OCI-LY1 (cell line): ENCODE measurements at regions not wholly inside any gene's neighbourhood (a gene's known extent, or its start where the extent isn't known, plus 50 kb on each side); places are given as distances from the start of the nearest gene placed in this dataset.
A peak's percentile ranks its signal among the peaks of the same experiment; 100 is the strongest.

Source experiments
- H2AFZ ChIP-seq: fragments of 200-600 bp; sonication (generic), shearing (Covaris generic); 2 replicates; pipeline ENCODE4 v1.6.0; 2014; ENCODE audit warnings: antibody characterized with exemption, mild to moderate bottlenecking, low read length
- H3F3A ChIP-seq: fragments of 200-600 bp; sonication (generic), shearing (Covaris generic); 2 replicates; pipeline ENCODE4 v1.6.0; 2014; ENCODE audit warnings: mild to moderate bottlenecking, antibody characterized with exemption, low read length, moderate library complexity; ENCODE audit not compliant: insufficient read depth
- H3K27ac ChIP-seq: fragments of 200-600 bp; sonication (generic); 2 replicates; pipeline ENCODE4 v1.5.1; 2014; ENCODE audit warnings: low read length, mixed run types, mild to moderate bottlenecking, low read depth; ENCODE audit not compliant: poor library complexity, severe bottlenecking
- H3K27me3 ChIP-seq: fragments of 200-600 bp; sonication (generic); 2 replicates; pipeline ENCODE4 v1.6.0; 2014; ENCODE audit warnings: antibody characterized with exemption, mild to moderate bottlenecking, low read length, moderate library complexity; ENCODE audit not compliant: insufficient read depth
- H3K36me3 ChIP-seq: fragments of 200-600 bp; sonication (generic); 2 replicates; pipeline ENCODE4 v1.6.1; 2014; ENCODE audit warnings: mild to moderate bottlenecking, antibody characterized with exemption, low read length, moderate library complexity, mixed read lengths; ENCODE audit not compliant: insufficient read depth
- H3K4me1 ChIP-seq: fragments of 200-600 bp; sonication (generic); 2 replicates; pipeline ENCODE4 v1.5.1; 2014; ENCODE audit warnings: mild to moderate bottlenecking, low read length, moderate library complexity; ENCODE audit not compliant: insufficient read depth, severe bottlenecking
- H3K4me2 ChIP-seq: fragments of 200-600 bp; sonication (generic), shearing (Covaris generic); 2 replicates; pipeline ENCODE4 v1.6.1; 2014; ENCODE audit warnings: low read length
- H3K4me3 ChIP-seq: fragments of 200-600 bp; sonication (generic); 2 replicates; pipeline ENCODE4 v1.5.1; 2014; ENCODE audit warnings: low read length, low read depth, mild to moderate bottlenecking, mixed read lengths; ENCODE audit not compliant: poor library complexity, severe bottlenecking
- H3K79me2 ChIP-seq: fragments of 200-600 bp; shearing (Covaris generic); 2 replicates; pipeline ENCODE4 v1.6.1; 2016; ENCODE audit warnings: mixed run types, low read length, mixed read lengths; ENCODE audit not compliant: insufficient read depth
- H3K9ac ChIP-seq: fragments of 200-600 bp; sonication (generic), shearing (Covaris generic); 2 replicates; pipeline ENCODE4 v1.6.1; 2014; ENCODE audit warnings: mild to moderate bottlenecking, low read length, mixed read lengths
- H3K9me2 ChIP-seq: fragments of 200-600 bp; sonication (generic), shearing (Covaris generic); 2 replicates; pipeline ENCODE4 v1.6.1; 2014; ENCODE audit warnings: low read depth, mild to moderate bottlenecking, low read length, mixed read lengths
- H3K9me3 ChIP-seq: fragments of 200-600 bp; shearing (Covaris generic); 2 replicates; pipeline ENCODE4 v1.6.1; 2014; ENCODE audit warnings: low read length, mixed read lengths
- H4K20me1 ChIP-seq: fragments of 200-600 bp; sonication (generic), shearing (Covaris generic); 2 replicates; pipeline ENCODE4 v1.6.0; 2016; ENCODE audit warnings: mild to moderate bottlenecking, low read length; ENCODE audit not compliant: insufficient read depth
- CTCF ChIP-seq: fragments of 200-600 bp; sonication (generic), shearing (Covaris generic); IDR thresholded peaks from 2 replicates; pipeline ENCODE4 v1.5.1; 2017; ENCODE audit warnings: mild to moderate bottlenecking, antibody characterized with exemption, low read length, moderate library complexity, mixed read lengths
- EZH2 ChIP-seq: fragments of 200-600 bp; sonication (generic), shearing (Covaris generic); IDR thresholded peaks from 2 replicates; pipeline ENCODE4 v1.8.0; 2017; ENCODE audit warnings: borderline replicate concordance, mixed run types, mild to moderate bottlenecking, antibody characterized with exemption, low read length, moderate library complexity, mixed read lengths

GRCh38 chr1:5601516-5601915 is 390.7 kb downstream of the NPHP4 start:
- Histone ChIP-seq H3K27ac (no peak overlapping the region), H3K4me1 (no peaks in the 10 kb centered on the region), H3K4me2 (no peak overlapping the region), H3K4me3 (no peak overlapping the region), H3K36me3 (no peaks in the 10 kb centered on the region), H3K9me2 (no peaks in the 10 kb centered on the region), H3K9me3 (no peaks in the 10 kb centered on the region), H2AFZ (no peak overlapping the region), H4K20me1 (no peaks in the 10 kb centered on the region), H3F3A (no peaks in the 10 kb centered on the region), H3K27me3 (0 out of 2 replicates have a peak, but pooled peaks cover 2% of the 10 kb centered on the region), H3K79me2 (no peaks in the 10 kb centered on the region), H3K9ac (no peak overlapping the region)
- TF ChIP-seq EZH2 (no peak), CTCF (no peak)

GRCh38 chr1:5599541-5599940 is 392.7 kb downstream of the NPHP4 start:
- H3K4me2 ChIP-seq, result no peak overlapping the region
- no peak overlapping the region for H3K4me3 ChIP-seq
- H2AFZ ChIP-seq, result no peak overlapping the region
- H3K27me3 ChIP-seq, result 0 out of 2 replicates have a peak, but pooled peaks cover 3% of the 10 kb centered on the region
- no peaks in the 10 kb centered on the region for H3K36me3 ChIP-seq
- H3K9me2 ChIP-seq, result no peaks in the 10 kb centered on the region
- no peaks in the 10 kb centered on the region for H4K20me1 ChIP-seq
- TF ChIP-seq EZH2 (no peak), CTCF (peak; percentile 23; the same call in 1 of the 2 replicates)
- no peak overlapping the region for H3K9ac ChIP-seq
- no peaks in the 10 kb centered on the region for H3K4me1 ChIP-seq
- no peak overlapping the region for H3K27ac ChIP-seq
- no peaks in the 10 kb centered on the region for H3K9me3 ChIP-seq
- no peaks in the 10 kb centered on the region for H3K79me2 ChIP-seq
- H3F3A ChIP-seq, result no peaks in the 10 kb centered on the region

GRCh38 chr1:5598824-5599395 is 393.3 kb downstream of the NPHP4 start:
- no peak overlapping the region for H3K9ac ChIP-seq
- no peak overlapping the region for H3K27ac ChIP-seq
- H2AFZ ChIP-seq, result no peak overlapping the region
- H3K9me2 ChIP-seq, result no peaks in the 10 kb centered on the region
- no peaks in the 10 kb centered on the region for H4K20me1 ChIP-seq
- H3F3A ChIP-seq, result no peaks in the 10 kb centered on the region
- H3K4me1 ChIP-seq, result no peaks in the 10 kb centered on the region
- no peaks in the 10 kb centered on the region for H3K79me2 ChIP-seq
- H3K27me3 ChIP-seq, result 0 out of 2 replicates have a peak, but pooled peaks cover 3% of the 10 kb centered on the region
- TF ChIP-seq EZH2, result no peak
- no peak; the same call in 1 of the 2 replicates for TF ChIP-seq CTCF
- H3K36me3 ChIP-seq, result no peaks in the 10 kb centered on the region
- H3K4me3 ChIP-seq, result no peak overlapping the region
- no peaks in the 10 kb centered on the region for H3K9me3 ChIP-seq
- H3K4me2 ChIP-seq, result no peak overlapping the region
